PC-3 (cell line): ENCODE measurements at regions not wholly inside any gene's neighbourhood (a gene's known extent, or its start where the extent isn't known, plus 50 kb on each side); places are given as distances from the start of the nearest gene placed in this dataset.

ENCODE experiments used
- ATAC-seq: fragments of 200-7000 bp; cut with Tn5 transposase; 2 replicates; pipeline ENCODE4 v1.9.1; 2020; ENCODE audit warnings: mild to moderate bottlenecking, moderate library complexity
- BruUV-seq: library from RNA; stranded (reverse); fragments of 400-500 nt; replicated peaks from 2 replicates; lab custom pipeline; 2021; lab: Mats Ljungman, UMichigan
- CTCF ChIA-PET: fragments of 300-600 bp; sonication (Branson Sonifier 250); formaldehyde crosslinking; loops from one replicate; lab custom pipeline; 2022; ENCODE audit warnings: antibody characterized with exemption; lab: Charles Lee
- POLR2A ChIA-PET: fragments of 300-600 bp; sonication (Branson Sonifier 250); formaldehyde crosslinking; loops from one replicate; lab custom pipeline; 2022; ENCODE audit warnings: antibody characterized with exemption; ENCODE audit not compliant: unreplicated experiment; lab: Charles Lee
- DNase-seq: peaks from one replicate; pipeline ENCODE4 v3.0.0-alpha.2; 2015
- H2AFZ ChIP-seq: fragments of 300-600 bp; sonication (generic); 2 replicates; pipeline ENCODE4 v1.6.0; 2016; ENCODE audit warnings: antibody characterized with exemption, low read length
- H3F3A ChIP-seq: fragments of 300-600 bp; sonication (generic); one replicate; pipeline ENCODE4 v1.6.0; 2017; ENCODE audit warnings: antibody characterized with exemption, low read length, control low read depth, mild to moderate bottlenecking; ENCODE audit not compliant: unreplicated experiment
- H3K27ac ChIP-seq: fragments of 300-600 bp; sonication (generic); 2 replicates; pipeline ENCODE4 v1.5.1; 2016; ENCODE audit warnings: mild to moderate bottlenecking, low read length
- H3K27me3 ChIP-seq: fragments of 300-600 bp; sonication (generic); 2 replicates; pipeline ENCODE4 v1.6.1; 2016; ENCODE audit warnings: low read length, mixed read lengths
- H3K36me3 ChIP-seq: fragments of 300-600 bp; sonication (generic); 2 replicates; pipeline ENCODE4 v1.6.1; 2016; ENCODE audit warnings: low read depth, mixed run types, low read length, mixed read lengths
- H3K4me1 ChIP-seq: fragments of 300-600 bp; sonication (generic); 2 replicates; pipeline ENCODE4 v1.5.1; 2016; ENCODE audit warnings: low read length; ENCODE audit not compliant: insufficient read depth
- H3K4me2 ChIP-seq: fragments of 300-600 bp; sonication (generic); 2 replicates; pipeline ENCODE4 v1.6.0; 2016; ENCODE audit warnings: low read length
- H3K4me3 ChIP-seq: fragments of 300-600 bp; sonication (generic); 2 replicates; pipeline ENCODE4 v1.5.1; 2016; ENCODE audit warnings: mild to moderate bottlenecking, low read length, mixed read lengths
- H3K79me2 ChIP-seq: fragments of 300-600 bp; sonication (generic); 2 replicates; pipeline ENCODE4 v1.6.1; 2017; ENCODE audit warnings: low read length, mixed read lengths
- H3K9ac ChIP-seq: fragments of 300-600 bp; sonication (generic); 2 replicates; pipeline ENCODE4 v1.6.0; 2016; ENCODE audit warnings: mild to moderate bottlenecking, low read length
- H3K9me2 ChIP-seq: fragments of 300-600 bp; sonication (generic); replicated peaks from 2 replicates; pipeline ENCODE4 v1.6.1; 2016; ENCODE audit warnings: mixed run types, low read length, mixed read lengths
- H3K9me3 ChIP-seq: fragments of 300-600 bp; sonication (generic); 2 replicates; pipeline ENCODE4 v1.6.1; 2016; ENCODE audit warnings: low read length, mixed read lengths
- H4K20me1 ChIP-seq: fragments of 300-600 bp; sonication (generic); 2 replicates; pipeline ENCODE4 v1.6.1; 2016; ENCODE audit warnings: low read length, mixed read lengths
- CTCF ChIP-seq: fragments of 300-600 bp; sonication (generic); conservative IDR thresholded peaks from 2 replicates; pipeline ENCODE4 v1.5.1; 2017; ENCODE audit warnings: antibody characterized with exemption, low read depth, mild to moderate bottlenecking, low read length
- EZH2 ChIP-seq: fragments of 300-600 bp; sonication (generic); IDR thresholded peaks from one replicate; pipeline ENCODE4 v1.6.1; 2017; ENCODE audit warnings: antibody characterized with exemption, mild to moderate bottlenecking, low read length; ENCODE audit not compliant: unreplicated experiment
- EZH2phosphoT487 ChIP-seq: fragments of 300-600 bp; sonication (generic); IDR thresholded peaks from 2 replicates; pipeline ENCODE4 v1.6.1; 2018; ENCODE audit warnings: mild to moderate bottlenecking, antibody characterized with exemption, low read length, borderline replicate concordance
- intact Hi-C: fragments of 100-400 bp; cut with micrococcal nuclease; formaldehyde crosslinking; loops from 2 replicates; pipeline ENCODE4 v1.9.0; 2023

- H3K36me3 ChIP-seq = no peaks in the 10 kb centered on the region
- no TSS peak for BruUV-seq
- H3K9me2 ChIP-seq = no peaks in the 10 kb centered on the region
- no peak overlapping the region for H3K4me2 ChIP-seq
- intact Hi-C loops = no loop called here
- no peak overlapping the region for H3K27ac ChIP-seq
- H3F3A ChIP-seq = no peaks in the 10 kb centered on the region
- no peak overlapping the region for H2AFZ ChIP-seq
- CTCF ChIA-PET = no interaction called here
- no peak overlapping the region for H3K9ac ChIP-seq
- H3K9me3 ChIP-seq = no peaks in the 10 kb centered on the region
- no peak for ATAC-seq
- peaks cover 7% of the 10 kb centered on the region; the same call in 1 of the 2 replicates for H3K4me1 ChIP-seq
- no peaks in the 10 kb centered on the region for H4K20me1 ChIP-seq
- H3K27me3 ChIP-seq = no peaks in the 10 kb centered on the region
- H3K4me3 ChIP-seq = no peak overlapping the region
- TF ChIP-seq EZH2phosphoT487 = no peak
- no peak for TF ChIP-seq CTCF
- TF ChIP-seq EZH2 = no peak
- POLR2A ChIA-PET = no interaction called here
- DNase-seq = no peak
- H3K79me2 ChIP-seq = no peaks in the 10 kb centered on the region
Measured at GRCh38 chr13:40194224-40194806, 472.1 kb downstream of the FOXO1 start.

GRCh38 chr13:40197049-40197448 is 469.4 kb downstream of the FOXO1 start:
- Histone ChIP-seq H3K9me3 (no peaks in the 10 kb centered on the region), H3K36me3 (no peaks in the 10 kb centered on the region), H3K4me2 (no peak overlapping the region), H2AFZ (no peak overlapping the region), H3F3A (no peaks in the 10 kb centered on the region), H3K4me3 (no peak overlapping the region), H3K9ac (no peak overlapping the region), H3K9me2 (no peaks in the 10 kb centered on the region), H3K79me2 (no peaks in the 10 kb centered on the region), H3K4me1 (no peaks in the 10 kb centered on the region), H3K27ac (no peak overlapping the region), H3K27me3 (no peaks in the 10 kb centered on the region), H4K20me1 (no peaks in the 10 kb centered on the region)
- no peak for ATAC-seq
- no TSS peak for BruUV-seq
- no peak for DNase-seq
- intact Hi-C loops = no loop called here
- ChIA-PET POLR2A (no interaction called here), CTCF (no interaction called here)
- TF ChIP-seq EZH2phosphoT487 (no peak), CTCF (no peak), EZH2 (no peak)

DNA sequence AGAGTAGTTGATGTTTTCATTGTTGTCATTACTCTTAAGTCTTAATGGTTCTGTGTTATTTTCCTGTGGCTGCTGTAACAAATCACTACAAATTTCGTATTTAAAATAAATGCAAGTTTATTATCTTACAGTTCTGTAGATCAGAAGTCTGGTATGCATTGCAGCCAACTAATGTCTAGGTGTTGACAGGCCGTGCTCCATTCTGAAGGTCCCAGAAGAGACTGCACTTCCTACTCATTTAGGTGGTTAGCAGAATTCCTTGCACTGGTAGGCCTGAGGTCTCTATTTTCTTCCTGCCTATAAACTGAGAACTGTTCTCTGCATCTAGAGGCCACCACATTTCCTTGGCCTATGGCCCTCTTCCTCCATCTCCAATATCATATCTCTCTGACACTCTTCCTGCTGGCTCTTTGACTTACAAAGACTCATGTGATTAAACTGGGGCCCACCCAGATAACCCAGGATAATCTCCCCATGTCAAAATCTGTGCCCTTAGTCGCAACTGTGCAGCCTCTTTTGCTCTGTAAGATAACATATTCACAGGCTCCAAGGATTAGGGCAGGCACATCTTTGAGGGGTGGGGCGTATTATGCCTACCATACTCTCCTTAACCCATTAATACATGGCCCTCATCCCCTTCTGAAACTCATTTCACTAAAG is 468.4 kb downstream of the FOXO1 start:
- Histone ChIP-seq H3K36me3 (no peaks in the 10 kb centered on the region), H3K27me3 (no peaks in the 10 kb centered on the region), H2AFZ (no peak overlapping the region), H3F3A (no peaks in the 10 kb centered on the region), H3K9ac (no peak overlapping the region), H3K9me3 (no peaks in the 10 kb centered on the region), H3K4me1 (no peaks in the 10 kb centered on the region), H3K27ac (no peak overlapping the region), H3K4me2 (no peak overlapping the region), H3K9me2 (no peaks in the 10 kb centered on the region), H3K79me2 (no peaks in the 10 kb centered on the region), H4K20me1 (no peaks in the 10 kb centered on the region), H3K4me3 (no peak overlapping the region)
- ATAC-seq = no peak
- intact Hi-C loops = no loop called here
- TF ChIP-seq EZH2phosphoT487 = no peak
- ChIA-PET POLR2A (no interaction called here), CTCF (no interaction called here)
- DNase-seq = no peak
- no TSS peak for BruUV-seq
